ENCODE measurements at regions not wholly inside any gene's neighbourhood (a gene's known extent, or its start where the extent isn't known, plus 50 kb on each side); places are given as distances from the start of the nearest gene placed in this dataset.
A peak's percentile ranks its signal among the peaks of the same experiment; 100 is the strongest.

GRCh38 chr12:116480210-116480810 is 78.9 kb upstream of the MAP1LC3B2 start:
- no peak overlapping the region for H4K91ac ChIP-seq (ENCODE audit: insufficient read depth, low read depth, low read length)
- no peaks in the 10 kb centered on the region for H4K20me1 ChIP-seq (ENCODE audit: insufficient read depth, low read length)
- H3K56ac ChIP-seq (ENCODE audit: extremely low read depth, insufficient read depth, low read length): no peak overlapping the region
- H3K36me3 ChIP-seq (ENCODE audit: control insufficient read depth, insufficient read depth, low read length): no peaks in the 10 kb centered on the region
- H3K14ac ChIP-seq (replicated peaks; ENCODE audit: low read depth, low read length): no peak overlapping the region
- dilution Hi-C loops (cut with HindIII; ENCODE audit: low sequenced_read_pairs, unreplicated experiment) (no loop called here), intact Hi-C loops (cut with micrococcal nuclease) (no loop called here), in situ Hi-C loops (cut with MboI; ENCODE audit: low sequenced_read_pairs) (no loop called here)
- H3K23ac ChIP-seq (ENCODE audit: low read depth, low read length): no peak overlapping the region
- POLR2A ChIA-PET (ENCODE audit: unreplicated experiment): no interaction called here
- no peak overlapping the region; the same call in 1 of the 2 replicates for H3K4ac ChIP-seq (ENCODE audit: low read depth, low read length)
- ATAC-seq (ENCODE audit: low read depth): no peak
- H2BK5ac ChIP-seq (ENCODE audit: low read depth, low read length, poor library complexity, severe bottlenecking): no peak overlapping the region
- H3K27ac ChIP-seq (ENCODE audit: insufficient read depth, low read length): no peak overlapping the region
- H2BK20ac ChIP-seq (ENCODE audit: low read depth, low read length): no peak overlapping the region
- no peak overlapping the region for H4K5ac ChIP-seq (ENCODE audit: low read depth, low read length)
- no peaks in the 10 kb centered on the region for H3K9me1 ChIP-seq (ENCODE audit: insufficient read depth, low read length)
- peaks cover 11% of the 10 kb centered on the region for H3K27me3 ChIP-seq (ENCODE audit: control insufficient read depth, insufficient read depth, low read length)
- no peak overlapping the region for H2AK9ac ChIP-seq (replicated peaks; ENCODE audit: low read depth, low read length, poor library complexity)
- 0 out of 2 replicates have a peak overlapping the region, but pooled peaks have one; percentile 14 for H2AK5ac ChIP-seq (ENCODE audit: low read depth, low read length)
- no CpG with 5 or more reads among the region's 3 CpGs for whole genome bisulfite sequencing, 2 experiments (ENCODE audit: extremely low coverage in 2 of 2, insufficient read length in 1 of 2)
- no peak overlapping the region for H2BK15ac ChIP-seq (ENCODE audit: low read depth, low read length)
- no peak overlapping the region for H3K4me3 ChIP-seq (ENCODE audit: insufficient read depth, low read depth, low read length)
- H3K4me1 ChIP-seq (ENCODE audit: control insufficient read depth, insufficient read depth, low read length): peaks cover 2% of the 10 kb centered on the region; the same call in 1 of the 2 replicates
- TF ChIP-seq CEBPB (IDR thresholded peaks at IDR 0.05; ENCODE audit: low read depth, low read length): no peak
- no peaks in the 10 kb centered on the region for H3K79me1 ChIP-seq (ENCODE audit: low read depth in 1 of 2, low read length in 2 of 2)
- H3K18ac ChIP-seq (ENCODE audit: low read depth, low read length): no peak overlapping the region
- H2AFZ ChIP-seq (replicated peaks; ENCODE audit: low read length, poor library complexity): no peak overlapping the region
- no peak overlapping the region for H4K8ac ChIP-seq (ENCODE audit: low read depth in 2 of 2, low read length in 2 of 2)
- H3K9ac ChIP-seq (ENCODE audit: low read depth, low read length): no peak overlapping the region
- no peak for DNase-seq
- peaks cover 5% of the 10 kb centered on the region for H3K9me3 ChIP-seq (ENCODE audit: control insufficient read depth, insufficient read depth, low read length)
- H3K4me2 ChIP-seq (ENCODE audit: low read depth, low read length): no peak overlapping the region
- no peak overlapping the region for H2BK120ac ChIP-seq (ENCODE audit: low read depth, low read length)
- CTCF ChIA-PET: no interaction called here
- BruUV-seq (replicated peaks): no TSS peak

Data from IMR-90 (cell line).